HG02642 (cell line): ENCODE measurements at regions not wholly inside any gene's neighbourhood (a gene's known extent, or its start where the extent isn't known, plus 50 kb on each side); places are given as distances from the start of the nearest gene placed in this dataset.

ENCODE experiments used
- ATAC-seq: cut with Tn5 transposase; IDR thresholded peaks from one replicate; pipeline ENCODE4 v1.9.1; 2021; ENCODE audit warnings: mild to moderate bottlenecking; ENCODE audit not compliant: unreplicated experiment, poor library complexity

- ATAC-seq, result no peak
These were observed 385.4 kb upstream of the TMEM132C start for GRCh38 chr12:127881371-127882140.

GRCh38 chr12:127883013-127883412 lies 384.0 kb upstream of the TMEM132C start:
- ATAC-seq, result no peak

GRCh38 chr12:127885954-127886750 lies 380.8 kb upstream of the TMEM132C start:
- ATAC-seq, result no peak

GRCh38 chr12:127886827-127887226 lies 380.1 kb upstream of the TMEM132C start:
- ATAC-seq, result no peak

GRCh38 chr12:127888943-127889719 lies 377.8 kb upstream of the TMEM132C start:
- ATAC-seq, result no peak

GRCh38 chr12:127893895-127894609 lies 372.9 kb upstream of the TMEM132C start:
- ATAC-seq, result no peak

- no peak for ATAC-seq
These were observed 370.3 kb upstream of the TMEM132C start for GRCh38 chr12:127896661-127897060.

- no peak for ATAC-seq
These were observed 368.4 kb upstream of the TMEM132C start for GRCh38 chr12:127898616-127899015.

GRCh38 chr12:127899971-127900370 lies 367.0 kb upstream of the TMEM132C start:
- ATAC-seq, result no peak

- ATAC-seq, result no peak
These were observed 366.6 kb upstream of the TMEM132C start for GRCh38 chr12:127900386-127900785.

- no peak for ATAC-seq
These were observed 363.8 kb upstream of the TMEM132C start for GRCh38 chr12:127903146-127903545.

GRCh38 chr12:127909041-127909440 lies 357.9 kb upstream of the TMEM132C start:
- no peak for ATAC-seq

- no peak for ATAC-seq
These were observed 355.7 kb upstream of the TMEM132C start for GRCh38 chr12:127911291-127911690.

GRCh38 chr12:127912035-127912665 lies 354.8 kb upstream of the TMEM132C start:
- ATAC-seq, result no peak

- ATAC-seq, result no peak
These were observed 343.5 kb upstream of the TMEM132C start for GRCh38 chr12:127923501-127923900.

GRCh38 chr12:127925971-127926370 lies 341.0 kb upstream of the TMEM132C start:
- no peak for ATAC-seq

GRCh38 chr12:127928178-127928577 lies 338.8 kb upstream of the TMEM132C start:
- no peak for ATAC-seq

GRCh38 chr12:127928615-127929571 lies 338.1 kb upstream of the TMEM132C start:
- ATAC-seq, result no peak

- ATAC-seq, result no peak
These were observed 336.8 kb upstream of the TMEM132C start for GRCh38 chr12:127930122-127930521.
